Progenitor cell of endocrine pancreas (in vitro differentiated cells): ENCODE measurements at regions not wholly inside any gene's neighbourhood (a gene's known extent, or its start where the extent isn't known, plus 50 kb on each side); places are given as distances from the start of the nearest gene placed in this dataset.
A peak's percentile ranks its signal among the peaks of the same experiment; 100 is the strongest.
"Not testable (repeated sequence)": the region's sequence is repeated elsewhere in the genome, so short reads cannot be mapped to it uniquely, and the experiment has no call there.

Experiments
- DNase-seq: peaks from one replicate; pipeline ENCODE4 v3.0.0; 2021; ENCODE audit warnings: low spot score; ENCODE audit not compliant: unreplicated experiment
- H3K27ac Mint-ChIP-seq: 2 replicates; pipeline ENCODE4 v1.8.0; 2021; ENCODE audit warnings: mild to moderate bottlenecking, moderate library complexity, mixed read lengths
- H3K27me3 Mint-ChIP-seq: 2 replicates; pipeline ENCODE4 v1.8.0; 2021; ENCODE audit warnings: mixed read lengths
- H3K36me3 Mint-ChIP-seq: 2 replicates; pipeline ENCODE4 v1.8.0; 2022; ENCODE audit warnings: mixed read lengths; ENCODE audit not compliant: insufficient read depth
- H3K4me1 Mint-ChIP-seq: 2 replicates; pipeline ENCODE4 v1.8.0; 2021; ENCODE audit warnings: low read depth, mixed read lengths
- H3K4me3 Mint-ChIP-seq: 2 replicates; pipeline ENCODE4 v1.8.0; 2021; ENCODE audit warnings: low read depth, mild to moderate bottlenecking, moderate library complexity, mixed read lengths
- H3K9me3 Mint-ChIP-seq: 2 replicates; pipeline ENCODE4 v1.8.0; 2021; ENCODE audit warnings: low read depth, mixed read lengths
- TF ChIP-seq, protein P1 (sequence below): fragments of 200-600 bp; sonication (generic); IDR thresholded peaks from one replicate; pipeline ENCODE4 v1.5.0; 2021; ENCODE audit warnings: antibody characterized with exemption, mild to moderate bottlenecking; ENCODE audit not compliant: unreplicated experiment

DNA sequence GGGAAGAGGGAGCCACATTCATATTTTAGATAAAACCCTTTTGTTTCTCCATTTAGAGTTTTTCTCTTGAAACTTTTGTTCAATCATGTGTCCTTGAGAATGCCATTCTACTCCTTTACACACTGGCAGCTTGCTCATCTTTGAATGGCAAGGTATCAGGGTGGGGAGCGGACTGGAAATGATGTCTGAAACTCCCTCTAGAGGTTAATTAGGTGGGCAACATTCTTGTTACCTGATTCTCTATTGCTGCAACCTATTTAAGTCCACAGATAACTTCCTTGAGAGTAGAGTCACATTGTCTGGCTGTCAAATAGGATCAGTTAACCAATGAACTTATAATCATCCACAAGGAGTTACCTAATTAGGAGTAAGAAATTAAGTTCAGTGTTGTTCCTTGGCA, 533.6 kb upstream of the API5 start:
- TF ChIP-seq, protein P1, sequence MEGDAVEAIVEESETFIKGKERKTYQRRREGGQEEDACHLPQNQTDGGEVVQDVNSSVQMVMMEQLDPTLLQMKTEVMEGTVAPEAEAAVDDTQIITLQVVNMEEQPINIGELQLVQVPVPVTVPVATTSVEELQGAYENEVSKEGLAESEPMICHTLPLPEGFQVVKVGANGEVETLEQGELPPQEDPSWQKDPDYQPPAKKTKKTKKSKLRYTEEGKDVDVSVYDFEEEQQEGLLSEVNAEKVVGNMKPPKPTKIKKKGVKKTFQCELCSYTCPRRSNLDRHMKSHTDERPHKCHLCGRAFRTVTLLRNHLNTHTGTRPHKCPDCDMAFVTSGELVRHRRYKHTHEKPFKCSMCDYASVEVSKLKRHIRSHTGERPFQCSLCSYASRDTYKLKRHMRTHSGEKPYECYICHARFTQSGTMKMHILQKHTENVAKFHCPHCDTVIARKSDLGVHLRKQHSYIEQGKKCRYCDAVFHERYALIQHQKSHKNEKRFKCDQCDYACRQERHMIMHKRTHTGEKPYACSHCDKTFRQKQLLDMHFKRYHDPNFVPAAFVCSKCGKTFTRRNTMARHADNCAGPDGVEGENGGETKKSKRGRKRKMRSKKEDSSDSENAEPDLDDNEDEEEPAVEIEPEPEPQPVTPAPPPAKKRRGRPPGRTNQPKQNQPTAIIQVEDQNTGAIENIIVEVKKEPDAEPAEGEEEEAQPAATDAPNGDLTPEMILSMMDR: peak; percentile 25
- H3K9me3 Mint-ChIP-seq: peaks cover 3% of the 10 kb centered on the region
- DNase-seq: no peak
- H3K4me1 Mint-ChIP-seq: peaks cover 2% of the 10 kb centered on the region
- H3K4me3 Mint-ChIP-seq: no peak overlapping the region
- H3K27ac Mint-ChIP-seq: no peak overlapping the region
- no peaks in the 10 kb centered on the region for H3K27me3 Mint-ChIP-seq
- H3K36me3 Mint-ChIP-seq: no peaks in the 10 kb centered on the region

DNA sequence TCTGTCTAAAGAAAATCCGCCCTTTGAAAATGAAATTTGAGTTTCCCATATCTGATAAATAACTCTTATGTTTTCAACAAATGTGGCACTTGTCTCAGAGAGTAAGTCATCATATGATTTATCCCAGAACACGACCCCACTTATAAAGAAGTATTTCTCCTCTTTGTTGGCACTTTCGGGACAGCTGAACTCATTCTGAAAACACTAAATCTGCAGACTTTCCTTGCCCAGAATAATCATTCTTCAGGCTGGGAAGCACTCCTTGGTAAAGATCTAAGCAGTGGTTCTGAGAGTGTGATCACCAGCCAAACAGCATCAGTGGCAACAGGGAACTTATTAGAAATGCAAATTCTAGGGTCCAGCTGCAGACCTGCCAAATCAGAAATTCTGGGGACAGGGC, 532.2 kb upstream of the API5 start:
- Mint-ChIP-seq H3K36me3 (no peaks in the 10 kb centered on the region), H3K4me1 (peaks cover 2% of the 10 kb centered on the region), H3K27me3 (no peaks in the 10 kb centered on the region), H3K9me3 (peaks cover 2% of the 10 kb centered on the region), H3K4me3 (no peak overlapping the region), H3K27ac (no peak overlapping the region)
- TF ChIP-seq, protein P1: no peak
- DNase-seq: no peak

DNA sequence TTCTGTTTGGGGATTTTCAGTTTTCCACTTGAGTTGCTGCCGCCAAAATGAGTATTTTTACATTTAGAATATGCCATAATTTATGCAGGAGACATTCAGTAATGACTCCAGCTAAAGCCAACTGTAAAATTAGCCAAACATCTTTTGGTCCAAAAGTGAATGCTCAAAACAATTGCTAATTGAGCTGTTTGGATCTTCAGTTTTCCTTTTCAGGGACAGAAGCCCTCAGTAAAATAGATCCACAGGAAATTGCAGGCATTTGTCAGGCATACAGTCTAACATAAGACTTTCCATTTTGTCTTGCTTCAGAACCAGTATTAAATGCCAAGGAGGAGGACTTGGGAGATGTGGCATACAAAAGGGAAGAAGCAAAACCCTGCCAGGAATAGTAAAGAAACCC, 524.8 kb upstream of the API5 start:
- TF ChIP-seq, protein P1: no peak
- Mint-ChIP-seq H3K36me3 (no peaks in the 10 kb centered on the region), H3K4me3 (no peak overlapping the region), H3K4me1 (peaks cover 3% of the 10 kb centered on the region), H3K9me3 (peaks cover 8% of the 10 kb centered on the region), H3K27ac (no peak overlapping the region), H3K27me3 (no peaks in the 10 kb centered on the region)
- DNase-seq: no peak

DNA sequence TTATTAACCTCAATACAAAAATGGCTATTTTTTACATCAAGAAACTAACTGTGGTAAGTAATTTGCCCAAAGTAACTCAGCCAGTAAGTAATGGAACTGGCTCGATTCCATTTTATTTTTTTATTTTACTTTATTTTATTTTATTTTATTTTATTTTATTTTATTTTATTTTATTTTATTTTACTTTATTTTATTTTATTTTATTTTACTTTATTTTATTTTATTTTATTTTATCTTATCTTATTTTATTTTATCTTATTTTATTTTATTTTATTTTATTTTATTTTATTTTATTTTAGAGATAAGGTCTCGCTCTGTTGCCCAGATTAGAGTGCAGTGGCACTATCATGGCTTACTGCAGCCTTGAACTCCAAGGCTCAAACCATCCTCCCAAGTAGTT, 516.3 kb upstream of the API5 start:
- H3K27ac Mint-ChIP-seq, H3K4me1 Mint-ChIP-seq, DNase-seq, H3K9me3 Mint-ChIP-seq, H3K27me3 Mint-ChIP-seq, H3K36me3 Mint-ChIP-seq, H3K4me3 Mint-ChIP-seq: not testable (repeated sequence)

DNA sequence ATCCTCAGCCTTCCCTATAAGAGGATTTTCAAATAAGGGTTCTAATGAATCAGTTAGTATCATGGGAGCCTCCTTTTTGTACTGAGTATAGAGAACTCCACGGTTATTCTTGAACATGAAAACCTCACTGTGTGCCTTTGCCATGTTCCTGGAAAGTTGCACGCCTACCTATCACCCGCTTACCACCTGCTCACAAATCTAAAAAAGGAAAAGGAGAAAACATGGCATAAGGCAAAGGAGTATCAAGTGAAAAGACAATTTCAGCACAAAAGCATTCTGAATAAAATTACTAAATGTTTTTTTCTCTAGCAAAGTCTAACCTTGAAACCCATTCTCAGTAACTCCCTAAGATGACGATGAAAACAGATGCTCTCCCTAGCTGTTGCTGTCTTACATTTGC, 511.8 kb upstream of the API5 start:
- peaks cover 10% of the 10 kb centered on the region for H3K9me3 Mint-ChIP-seq
- H3K4me1 Mint-ChIP-seq: no peaks in the 10 kb centered on the region
- H3K27ac Mint-ChIP-seq: no peak overlapping the region
- H3K4me3 Mint-ChIP-seq: no peak overlapping the region
- no peaks in the 10 kb centered on the region for H3K27me3 Mint-ChIP-seq
- no peaks in the 10 kb centered on the region for H3K36me3 Mint-ChIP-seq
- TF ChIP-seq, protein P1: no peak
- no peak for DNase-seq

DNA sequence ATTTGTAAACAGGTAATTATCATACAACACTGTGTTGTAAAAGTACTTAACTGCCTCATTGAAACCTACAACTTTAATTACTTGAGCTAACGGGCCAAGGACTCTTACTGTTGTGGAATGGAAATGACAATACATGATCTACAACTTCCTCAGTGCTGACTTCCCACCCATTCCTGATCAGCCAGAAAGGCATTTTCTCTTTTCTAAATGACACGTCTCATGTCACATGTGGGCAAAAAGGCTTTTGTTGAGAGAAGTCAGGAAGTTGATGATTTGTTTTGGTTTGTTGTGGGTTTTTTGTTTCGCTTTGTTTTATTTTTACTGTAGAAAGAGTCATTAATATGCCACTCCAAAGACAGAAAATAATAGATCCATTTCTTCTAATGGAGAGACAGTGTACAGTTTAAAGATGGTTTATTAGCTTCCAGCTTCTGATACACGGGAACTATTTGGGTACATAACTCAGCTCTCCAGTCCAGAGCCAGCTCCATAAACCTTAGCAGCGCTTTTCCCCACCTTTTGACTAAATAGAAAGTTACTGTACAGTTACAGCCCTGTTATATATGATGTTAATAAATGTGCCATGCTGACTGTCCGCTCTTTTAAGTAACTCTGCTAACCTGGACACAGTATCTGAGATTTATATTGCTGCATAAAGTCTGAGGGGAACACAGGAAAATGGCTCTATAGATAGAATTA, 509.4 kb upstream of the API5 start:
- Mint-ChIP-seq H3K4me3 (no peak overlapping the region), H3K27me3 (no peaks in the 10 kb centered on the region), H3K9me3 (peaks cover 10% of the 10 kb centered on the region), H3K36me3 (no peaks in the 10 kb centered on the region), H3K4me1 (no peaks in the 10 kb centered on the region), H3K27ac (no peak overlapping the region)
- TF ChIP-seq, protein P1: no peak
- DNase-seq: no peak
